ENCODE measurements at regions not wholly inside any gene's neighbourhood (a gene's known extent, or its start where the extent isn't known, plus 50 kb on each side); places are given as distances from the start of the nearest gene placed in this dataset.

DNA sequence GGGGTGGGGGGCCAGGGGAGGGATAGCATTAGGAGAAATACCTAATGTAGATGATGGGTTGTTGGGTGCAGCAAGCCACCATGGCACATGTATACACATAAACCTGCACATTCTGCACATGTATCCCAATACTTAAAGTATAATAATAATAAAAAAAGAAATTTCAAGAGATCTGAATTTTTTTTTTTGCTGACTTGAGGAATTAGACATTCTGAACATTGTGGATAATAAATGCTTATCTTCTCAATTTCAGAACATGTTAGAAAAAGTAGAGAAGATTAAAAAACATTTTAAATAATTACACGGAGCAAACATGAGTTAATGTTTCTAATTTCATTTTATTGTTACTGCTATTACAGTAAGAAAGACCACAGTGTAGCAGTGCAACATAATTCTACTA is 230.4 kb downstream of the DTHD1 start:
- TF ChIP-seq EZH2 (IDR thresholded peaks at IDR 0.05; ENCODE audit: borderline replicate concordance, low read depth, low read length), result no peak
- TF ChIP-seq CREB1 (IDR thresholded peaks at IDR 0.05), result no peak
- TF ChIP-seq CREB1 (CRISPR knock-in tag; IDR thresholded peaks at IDR 0.05), result no peak
- no peak for TF ChIP-seq RBM34 (IDR thresholded peaks at IDR 0.05; ENCODE audit: borderline replicate concordance, insufficient read depth, low read length)
- TF ChIP-seq HNRNPLL (IDR thresholded peaks at IDR 0.05; ENCODE audit: low read depth, low read length, poor library complexity, severe bottlenecking), result no peak
- TF ChIP-seq CTCF (IDR thresholded peaks at IDR 0.05 in 2 of 3, conservative IDR thresholded peaks at IDR 0.05 in 1 of 3; ENCODE audit: insufficient read depth in 2 of 3, low read depth in 1 of 3, low read length in 3 of 3), result no peak
- no peak for TF ChIP-seq ZNF766 (CRISPR knock-in tag; conservative IDR thresholded peaks at IDR 0.05)
- TF ChIP-seq, protein P1, sequence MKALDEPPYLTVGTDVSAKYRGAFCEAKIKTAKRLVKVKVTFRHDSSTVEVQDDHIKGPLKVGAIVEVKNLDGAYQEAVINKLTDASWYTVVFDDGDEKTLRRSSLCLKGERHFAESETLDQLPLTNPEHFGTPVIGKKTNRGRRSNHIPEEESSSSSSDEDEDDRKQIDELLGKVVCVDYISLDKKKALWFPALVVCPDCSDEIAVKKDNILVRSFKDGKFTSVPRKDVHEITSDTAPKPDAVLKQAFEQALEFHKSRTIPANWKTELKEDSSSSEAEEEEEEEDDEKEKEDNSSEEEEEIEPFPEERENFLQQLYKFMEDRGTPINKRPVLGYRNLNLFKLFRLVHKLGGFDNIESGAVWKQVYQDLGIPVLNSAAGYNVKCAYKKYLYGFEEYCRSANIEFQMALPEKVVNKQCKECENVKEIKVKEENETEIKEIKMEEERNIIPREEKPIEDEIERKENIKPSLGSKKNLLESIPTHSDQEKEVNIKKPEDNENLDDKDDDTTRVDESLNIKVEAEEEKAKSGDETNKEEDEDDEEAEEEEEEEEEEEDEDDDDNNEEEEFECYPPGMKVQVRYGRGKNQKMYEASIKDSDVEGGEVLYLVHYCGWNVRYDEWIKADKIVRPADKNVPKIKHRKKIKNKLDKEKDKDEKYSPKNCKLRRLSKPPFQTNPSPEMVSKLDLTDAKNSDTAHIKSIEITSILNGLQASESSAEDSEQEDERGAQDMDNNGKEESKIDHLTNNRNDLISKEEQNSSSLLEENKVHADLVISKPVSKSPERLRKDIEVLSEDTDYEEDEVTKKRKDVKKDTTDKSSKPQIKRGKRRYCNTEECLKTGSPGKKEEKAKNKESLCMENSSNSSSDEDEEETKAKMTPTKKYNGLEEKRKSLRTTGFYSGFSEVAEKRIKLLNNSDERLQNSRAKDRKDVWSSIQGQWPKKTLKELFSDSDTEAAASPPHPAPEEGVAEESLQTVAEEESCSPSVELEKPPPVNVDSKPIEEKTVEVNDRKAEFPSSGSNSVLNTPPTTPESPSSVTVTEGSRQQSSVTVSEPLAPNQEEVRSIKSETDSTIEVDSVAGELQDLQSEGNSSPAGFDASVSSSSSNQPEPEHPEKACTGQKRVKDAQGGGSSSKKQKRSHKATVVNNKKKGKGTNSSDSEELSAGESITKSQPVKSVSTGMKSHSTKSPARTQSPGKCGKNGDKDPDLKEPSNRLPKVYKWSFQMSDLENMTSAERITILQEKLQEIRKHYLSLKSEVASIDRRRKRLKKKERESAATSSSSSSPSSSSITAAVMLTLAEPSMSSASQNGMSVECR (CRISPR knock-in tag; IDR thresholded peaks at IDR 0.05), result no peak
- no peak for TF ChIP-seq ZNF589 (CRISPR knock-in tag; IDR thresholded peaks at IDR 0.05; ENCODE audit: low read depth)
- TF ChIP-seq SPI1 (IDR thresholded peaks at IDR 0.05; ENCODE audit: borderline replicate concordance, low read depth, low read length), result no peak
- no peak for TF ChIP-seq MXI1 (IDR thresholded peaks at IDR 0.05; ENCODE audit: low read depth, low read length)
- no peak for TF ChIP-seq ELF1 (tag; IDR thresholded peaks at IDR 0.05)
- no peak for TF ChIP-seq KAT7 (CRISPR knock-in tag; IDR thresholded peaks at IDR 0.05; ENCODE audit: borderline replicate concordance)
- no peak for TF ChIP-seq RFX5 (IDR thresholded peaks at IDR 0.05; ENCODE audit: low read depth, low read length)
- TF ChIP-seq, protein P2, sequence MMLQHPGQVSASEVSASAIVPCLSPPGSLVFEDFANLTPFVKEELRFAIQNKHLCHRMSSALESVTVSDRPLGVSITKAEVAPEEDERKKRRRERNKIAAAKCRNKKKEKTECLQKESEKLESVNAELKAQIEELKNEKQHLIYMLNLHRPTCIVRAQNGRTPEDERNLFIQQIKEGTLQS (IDR thresholded peaks at IDR 0.05), result no peak
- TF ChIP-seq, protein P2 (CRISPR knock-in tag; conservative IDR thresholded peaks at IDR 0.05), result no peak
